ENCODE measurements at regions not wholly inside any gene's neighbourhood (a gene's known extent, or its start where the extent isn't known, plus 50 kb on each side); places are given as distances from the start of the nearest gene placed in this dataset.

GRCh38 chr2:183455056-183455455 is 330.8 kb downstream of the NUP35 start:
- no peak for TF ChIP-seq CTCF (IDR thresholded peaks at IDR 0.05)
- no peak for TF ChIP-seq POLR2A (IDR thresholded peaks at IDR 0.05; ENCODE audit: low read depth)
- TF ChIP-seq EP300 (IDR thresholded peaks at IDR 0.05), result no peak
- TF ChIP-seq POLR2AphosphoS5 (IDR thresholded peaks at IDR 0.05), result no peak

Data from esophagus muscularis mucosa (tissue), 4 donors.